OCI-LY1 (cell line): ENCODE measurements at regions not wholly inside any gene's neighbourhood (a gene's known extent, or its start where the extent isn't known, plus 50 kb on each side); places are given as distances from the start of the nearest gene placed in this dataset.

ENCODE experiments used
- CTCF ChIP-seq: fragments of 200-600 bp; sonication (generic), shearing (Covaris generic); IDR thresholded peaks from 2 replicates; pipeline ENCODE4 v1.5.1; 2017; ENCODE audit warnings: mild to moderate bottlenecking, antibody characterized with exemption, low read length, moderate library complexity, mixed read lengths
- EZH2 ChIP-seq: fragments of 200-600 bp; sonication (generic), shearing (Covaris generic); IDR thresholded peaks from 2 replicates; pipeline ENCODE4 v1.8.0; 2017; ENCODE audit warnings: borderline replicate concordance, mixed run types, mild to moderate bottlenecking, antibody characterized with exemption, low read length, moderate library complexity, mixed read lengths

GRCh38 chr18:64800151-64800550, 651.3 kb upstream of the LINC00305 start:
- TF ChIP-seq CTCF (no peak), EZH2 (no peak)
